A549 (cell line): ENCODE measurements at regions not wholly inside any gene's neighbourhood (a gene's known extent, or its start where the extent isn't known, plus 50 kb on each side); places are given as distances from the start of the nearest gene placed in this dataset.

ENCODE experiments used
- CTCF ChIP-seq: fragments of >200 bp; sonication (Bioruptor Twin); formaldehyde crosslinking; IDR thresholded peaks from 3 replicates; pipeline ENCODE4 v1.5.1; 2016
- JUN ChIP-seq, 2 experiments: fragments of >200 bp; sonication (Bioruptor Twin); formaldehyde crosslinking; IDR thresholded peaks; 2 replicates in 1 of 2; 3 replicates in 1 of 2; pipeline ENCODE4 v1.6.1; 2016 to 2017
- POLR2A ChIP-seq: IDR thresholded peaks from 2 replicates; pipeline ENCODE4 v1.6.1; 2012; ENCODE audit warnings: mild to moderate bottlenecking, low read length
- ZFP36 ChIP-seq: fragments of 450-650 bp; IDR thresholded peaks from 2 replicates; pipeline ENCODE4 v1.6.1; 2014; ENCODE audit warnings: borderline replicate concordance; ENCODE audit not compliant: partially characterized antibody

GRCh38 chr2:200100027-200100426 lies 144.6 kb downstream of the MAIP1 start:
- TF ChIP-seq POLR2A, result no peak
- no peak for TF ChIP-seq CTCF
- TF ChIP-seq ZFP36, result no peak
- no peak for TF ChIP-seq JUN (IDR thresholded peaks at IDR 0.05)
